HCT116 (cell line): ENCODE measurements at regions not wholly inside any gene's neighbourhood (a gene's known extent, or its start where the extent isn't known, plus 50 kb on each side); places are given as distances from the start of the nearest gene placed in this dataset.

Experiments
- ATAC-seq: fragments of 200-7000 bp; cut with Tn5 transposase; 2 replicates; pipeline ENCODE4 v1.9.1; 2020; ENCODE audit warnings: mild to moderate bottlenecking, moderate library complexity
- BruUV-seq: library from RNA; stranded (reverse); fragments of 400-500 nt; replicated peaks from 2 replicates; lab custom pipeline; 2021; lab: Mats Ljungman, UMichigan
- CTCF ChIA-PET: fragments of 300-600 bp; sonication (Branson Sonifier 250); formaldehyde crosslinking; loops from one replicate; lab custom pipeline; 2021; ENCODE audit warnings: antibody characterized with exemption; lab: Charles Lee
- POLR2A ChIA-PET: fragments of 300-600, 350-600 bp; sonication (Branson Sonifier 250); formaldehyde crosslinking; loops from one replicate; lab custom pipeline; 2021; ENCODE audit warnings: antibody characterized with exemption; lab: Charles Lee
- RAD21 ChIA-PET, 2 experiments: fragments of 300-600 bp; sonication (Branson Sonifier 250); formaldehyde crosslinking; loops; one replicate each; lab custom pipeline; 2023; ENCODE audit warnings: low total read pairs in 2 of 2; ENCODE audit not compliant: uncharacterized antibody in 2 of 2, unreplicated experiment in 2 of 2, low non-redundant PET in 1 of 2; lab: Charles Lee
- DNase-seq: peaks from one replicate; pipeline ENCODE4 v3.0.0-alpha.2; 2010; ENCODE audit warnings: low read depth, low spot score
- H2AFZ ChIP-seq: fragments of 200-600 bp; shearing (Covaris generic), sonication (generic); 2 replicates; pipeline ENCODE4 v1.6.1; 2017; ENCODE audit warnings: low read depth, mixed run types, mixed read lengths, antibody characterized with exemption, low read length; ENCODE audit not compliant: poor library complexity, severe bottlenecking
- H3K27ac ChIP-seq: 2 replicates; pipeline ENCODE4 v1.5.1; 2012; ENCODE audit warnings: low read depth, low read length
- H3K27me3 ChIP-seq: fragments of 200-600 bp; sonication (generic); 2 replicates; pipeline ENCODE4 v1.6.1; 2016; ENCODE audit warnings: mixed run types, low read length, mixed read lengths; ENCODE audit not compliant: insufficient read depth
- H3K36me3 ChIP-seq, 2 experiments: fragments of 200-500 bp in 1 of 2; fragments of 200-600 bp in 1 of 2; sonication (Bioruptor generic) in 1 of 2; sonication (generic) in 1 of 2; 2 replicates each; pipeline versions ENCODE4 v1.5.1 to v1.6.1; 2014 to 2016; ENCODE audit warnings: low read length in 2 of 2, inconsistent platforms in 1 of 2, mixed read lengths in 1 of 2, mixed run types in 1 of 2; ENCODE audit not compliant: insufficient read depth in 2 of 2, control insufficient read depth in 1 of 2
- H3K4me1 ChIP-seq, 2 experiments: fragments of 200-600 bp in 1 of 2; sonication (generic) in 1 of 2; 2 replicates each; pipeline versions ENCODE4 v1.5.1 to v1.6.1; 2012 to 2017; ENCODE audit warnings: low read length in 2 of 2, inconsistent platforms in 1 of 2, mild to moderate bottlenecking in 1 of 2, mixed read lengths in 1 of 2, mixed run types in 1 of 2, moderate library complexity in 1 of 2; ENCODE audit not compliant: insufficient read depth in 2 of 2, control insufficient read depth in 1 of 2
- H3K4me2 ChIP-seq: fragments of 200-600 bp; sonication (generic); 2 replicates; pipeline ENCODE4 v1.6.1; 2017; ENCODE audit warnings: mixed run types, low read length, mixed read lengths
- H3K4me3 ChIP-seq, 2 experiments: fragments of 200-600 bp in 1 of 2; sonication (generic) in 1 of 2; replicated peaks in 1 of 2; 2 replicates each; pipeline ENCODE4 v1.5.1; 2011 to 2016; ENCODE audit warnings: low read length in 2 of 2, control low read depth in 1 of 2, low read depth in 1 of 2, mild to moderate bottlenecking in 1 of 2, mixed read lengths in 1 of 2, mixed run types in 1 of 2
- H3K79me2 ChIP-seq: fragments of 200-600 bp; sonication (generic); 2 replicates; pipeline ENCODE4 v1.6.1; 2017; ENCODE audit warnings: mild to moderate bottlenecking, mixed run types, low read length, moderate library complexity, mixed read lengths; ENCODE audit not compliant: insufficient read depth
- H3K9ac ChIP-seq: fragments of 200-600 bp; sonication (generic); 2 replicates; pipeline ENCODE4 v1.6.1; 2016; ENCODE audit warnings: low read length, mixed read lengths
- H3K9me2 ChIP-seq: fragments of 200-600 bp; sonication (generic), shearing (Covaris generic); 2 replicates; pipeline ENCODE4 v1.6.1; 2017; ENCODE audit warnings: mixed run types, mild to moderate bottlenecking, moderate library complexity; ENCODE audit not compliant: insufficient read depth
- H3K9me3 ChIP-seq, 2 experiments: fragments of 200-500 bp in 1 of 2; fragments of 200-600 bp in 1 of 2; sonication (Bioruptor generic) in 1 of 2; sonication (generic) in 1 of 2; 2 replicates each; pipeline ENCODE4 v1.6.1; 2014 to 2017; ENCODE audit warnings: low read length in 2 of 2, mixed read lengths in 2 of 2, inconsistent platforms in 1 of 2, low read depth in 1 of 2, mild to moderate bottlenecking in 1 of 2, mixed run types in 1 of 2, moderate library complexity in 1 of 2; ENCODE audit not compliant: control insufficient read depth in 1 of 2, insufficient read depth in 1 of 2
- H4K20me1 ChIP-seq: fragments of 200-600 bp; sonication (generic), shearing (Covaris generic); 2 replicates; pipeline ENCODE4 v1.6.1; 2017; ENCODE audit warnings: mixed run types, mild to moderate bottlenecking, moderate library complexity; ENCODE audit not compliant: insufficient read depth
- CBX3 ChIP-seq: IDR thresholded peaks from 2 replicates; pipeline ENCODE4 v1.6.1; 2012; ENCODE audit warnings: low read depth
- CEBPB ChIP-seq: IDR thresholded peaks from 2 replicates; pipeline ENCODE4 v1.6.1; 2012; ENCODE audit warnings: low read depth
- CTCF ChIP-seq, 3 experiments: fragments of 200-600 bp in 1 of 3; sonication (generic) in 1 of 3; IDR thresholded peaks in 2 of 3; conservative IDR thresholded peaks in 1 of 3; 2 replicates each; pipeline ENCODE4 v1.5.1; 2012 to 2017; ENCODE audit warnings: low read depth in 2 of 3, low read length in 2 of 3, antibody characterized with exemption in 1 of 3, borderline replicate concordance in 1 of 3, control low read depth in 1 of 3, mild to moderate bottlenecking in 1 of 3, mixed read lengths in 1 of 3, mixed run types in 1 of 3, moderate library complexity in 1 of 3; ENCODE audit not compliant: insufficient read depth in 1 of 3
- EGR1 ChIP-seq: IDR thresholded peaks from 2 replicates; pipeline ENCODE4 v1.6.1; 2012; ENCODE audit warnings: low read depth
- ELF1 ChIP-seq: IDR thresholded peaks from 2 replicates; pipeline ENCODE4 v1.6.1; 2012; ENCODE audit warnings: low read depth, borderline replicate concordance
- JUND ChIP-seq: IDR thresholded peaks from 2 replicates; pipeline ENCODE4 v1.6.1; 2012
- MAX ChIP-seq: IDR thresholded peaks from 2 replicates; pipeline ENCODE4 v1.6.1; 2012
- POLR2A ChIP-seq: IDR thresholded peaks from 2 replicates; pipeline ENCODE4 v1.7.0; 2011; ENCODE audit warnings: borderline replicate concordance; ENCODE audit not compliant: insufficient read depth, insufficient read length; ENCODE audit errors: extremely low read depth
- SIN3A ChIP-seq: IDR thresholded peaks from 2 replicates; pipeline ENCODE4 v1.6.1; 2012; ENCODE audit warnings: low read depth
- SRF ChIP-seq: IDR thresholded peaks from 2 replicates; pipeline ENCODE4 v1.6.1; 2012; ENCODE audit warnings: low read depth
- TCF7L2 ChIP-seq: IDR thresholded peaks from 2 replicates; pipeline ENCODE4 v1.7.0; 2011; ENCODE audit warnings: borderline replicate concordance, inconsistent platforms; ENCODE audit not compliant: insufficient read depth, insufficient read length; ENCODE audit errors: extremely low read depth
- YY1 ChIP-seq: IDR thresholded peaks from 2 replicates; pipeline ENCODE4 v1.6.1; 2011; ENCODE audit warnings: low read length, low read depth, moderate library complexity, mild to moderate bottlenecking; ENCODE audit not compliant: insufficient replicate concordance; ENCODE audit errors: extremely low read depth
- ZBTB33 ChIP-seq: IDR thresholded peaks from 2 replicates; pipeline ENCODE4 v1.6.1; 2011; ENCODE audit warnings: mild to moderate bottlenecking, low read length, moderate library complexity; ENCODE audit not compliant: insufficient replicate concordance; ENCODE audit errors: extremely low read depth
- ZNF274 ChIP-seq: fragments of 200-500 bp; sonication (Bioruptor generic); IDR thresholded peaks from 2 replicates; pipeline ENCODE4 v1.6.1; 2014; ENCODE audit warnings: mild to moderate bottlenecking, low read depth, low read length, inconsistent platforms
- intact Hi-C: fragments of 100-400 bp; cut with micrococcal nuclease; formaldehyde crosslinking; loops from 2 replicates; pipeline ENCODE4 v1.10.0; 2022

- H3K4me2 ChIP-seq = peak overlapping the region; percentile 53
- no peaks in the 10 kb centered on the region for H3K9me3 ChIP-seq
- DNase-seq = no peak
- ATAC-seq = peak; percentile 80
- RAD21 ChIA-PET = no interaction called here
- H3K4me1 ChIP-seq = peaks cover 0 to 28% of the 10 kb centered on the region in 2 experiments; a peak in 2 of 4 replicates
- TF ChIP-seq POLR2A = no peak
- TF ChIP-seq CTCF (IDR thresholded peaks at IDR 0.05 in 2 of 3, conservative IDR thresholded peaks at IDR 0.05 in 1 of 3; ENCODE audit: borderline replicate concordance in 1 of 3, insufficient read depth in 1 of 3, low read depth in 2 of 3, low read length in 2 of 3) = no peak
- no peak for TF ChIP-seq SRF
- TF ChIP-seq EGR1 = no peak
- TF ChIP-seq ZNF274 = no peak
- no peak for TF ChIP-seq ELF1
- TF ChIP-seq CBX3 = no peak
- POLR2A ChIA-PET = no interaction called here
- H3K9ac ChIP-seq = no peak overlapping the region
- no peaks in the 10 kb centered on the region for H3K36me3 ChIP-seq
- BruUV-seq = no TSS peak
- CTCF ChIA-PET = no interaction called here
- no peak overlapping the region for H3K27ac ChIP-seq
- peak overlapping the region in 1 of 2 experiments; percentile 3; a peak in 1 of 4 replicates for H3K4me3 ChIP-seq
- no peaks in the 10 kb centered on the region for H3K79me2 ChIP-seq
- no peaks in the 10 kb centered on the region for H4K20me1 ChIP-seq
- H2AFZ ChIP-seq = no peak overlapping the region
- no peaks in the 10 kb centered on the region for H3K9me2 ChIP-seq
- intact Hi-C loops = no loop called here
- H3K27me3 ChIP-seq = peaks cover 40% of the 10 kb centered on the region
These were observed 340.1 kb downstream of the MN1 start for GRCh38 chr22:27461470-27461869.

- ATAC-seq = no peak
- POLR2A ChIA-PET = no interaction called here
- H3K4me3 ChIP-seq = no peak overlapping the region
- no peak overlapping the region for H2AFZ ChIP-seq
- DNase-seq = no peak
- H3K79me2 ChIP-seq = no peaks in the 10 kb centered on the region
- no peak overlapping the region for H3K9ac ChIP-seq
- peaks cover 40% of the 10 kb centered on the region for H3K27me3 ChIP-seq
- no peaks in the 10 kb centered on the region for H3K36me3 ChIP-seq
- no peaks in the 10 kb centered on the region for H4K20me1 ChIP-seq
- no peaks in the 10 kb centered on the region for H3K9me2 ChIP-seq
- H3K27ac ChIP-seq = no peak overlapping the region
- BruUV-seq = no TSS peak
- H3K4me1 ChIP-seq = peaks cover 0 to 21% of the 10 kb centered on the region in 2 experiments; a peak in 2 of 4 replicates
- H3K4me2 ChIP-seq = no peak overlapping the region
- RAD21 ChIA-PET = no interaction called here
- CTCF ChIA-PET = no interaction called here
- no peaks in the 10 kb centered on the region for H3K9me3 ChIP-seq
- intact Hi-C loops = no loop called here
- TF ChIP-seq SRF (no peak), CTCF (IDR thresholded peaks at IDR 0.05 in 2 of 3, conservative IDR thresholded peaks at IDR 0.05 in 1 of 3; ENCODE audit: borderline replicate concordance in 1 of 3, insufficient read depth in 1 of 3, low read depth in 2 of 3, low read length in 2 of 3) (no peak), ELF1 (no peak), SIN3A (no peak), JUND (no peak), TCF7L2 (no peak), YY1 (no peak), POLR2A (no peak), CBX3 (no peak), CEBPB (no peak), ZBTB33 (no peak), MAX (no peak)
These were observed 339.4 kb downstream of the MN1 start for GRCh38 chr22:27462190-27462589.
